ENCODE measurements at regions not wholly inside any gene's neighbourhood (a gene's known extent, or its start where the extent isn't known, plus 50 kb on each side); places are given as distances from the start of the nearest gene placed in this dataset.

DNA sequence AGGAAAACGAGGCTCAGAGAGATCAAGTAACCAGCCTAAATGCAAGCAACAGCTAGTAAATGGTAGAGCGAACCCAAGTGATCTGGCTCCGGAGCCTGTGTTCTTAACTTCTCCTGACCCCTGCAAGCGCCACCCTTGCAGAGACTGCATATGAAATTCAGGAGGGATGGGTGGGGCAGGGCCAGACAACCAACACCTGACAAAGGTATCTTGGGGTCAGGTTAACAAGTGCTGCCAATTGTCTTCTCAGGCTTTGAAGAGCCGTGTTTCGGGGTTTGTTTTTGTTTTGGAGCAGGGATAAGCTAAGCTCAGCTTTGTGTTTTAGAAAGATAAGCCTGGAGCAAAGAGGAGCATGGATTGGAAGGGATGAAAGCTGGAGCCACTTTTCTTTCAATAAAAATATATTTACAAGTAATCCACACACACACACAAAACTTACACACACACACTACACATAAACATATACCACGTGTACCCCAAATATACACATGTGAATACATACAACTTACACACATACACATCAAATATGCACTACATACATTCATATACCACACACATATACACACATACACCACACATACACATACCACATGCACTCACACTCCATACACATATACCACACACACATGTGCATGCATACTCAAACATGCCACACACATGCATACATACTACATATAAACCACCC lies 722.0 kb downstream of the DIAPH3 start:
- DNase-seq: no peak

DNA sequence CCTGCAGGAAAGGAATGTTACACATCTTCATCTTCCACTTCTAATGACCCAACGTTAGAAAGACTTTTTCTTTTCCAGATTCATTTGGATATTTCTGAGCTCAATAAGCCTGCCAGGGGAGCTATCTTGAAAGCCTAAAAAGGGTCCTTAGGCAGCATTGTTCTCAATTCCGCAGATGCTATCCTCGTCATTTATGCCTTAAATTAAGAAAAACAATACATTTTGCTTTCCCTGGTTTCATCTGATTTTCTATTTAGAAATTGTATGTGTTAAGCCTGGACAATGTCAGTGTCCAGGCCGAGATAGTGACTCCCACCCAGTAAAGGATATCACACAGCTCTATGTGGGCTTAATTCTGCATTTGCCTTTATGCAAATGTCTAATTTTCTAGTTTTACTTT lies 721.3 kb downstream of the DIAPH3 start:
- DNase-seq: no peak

DNA sequence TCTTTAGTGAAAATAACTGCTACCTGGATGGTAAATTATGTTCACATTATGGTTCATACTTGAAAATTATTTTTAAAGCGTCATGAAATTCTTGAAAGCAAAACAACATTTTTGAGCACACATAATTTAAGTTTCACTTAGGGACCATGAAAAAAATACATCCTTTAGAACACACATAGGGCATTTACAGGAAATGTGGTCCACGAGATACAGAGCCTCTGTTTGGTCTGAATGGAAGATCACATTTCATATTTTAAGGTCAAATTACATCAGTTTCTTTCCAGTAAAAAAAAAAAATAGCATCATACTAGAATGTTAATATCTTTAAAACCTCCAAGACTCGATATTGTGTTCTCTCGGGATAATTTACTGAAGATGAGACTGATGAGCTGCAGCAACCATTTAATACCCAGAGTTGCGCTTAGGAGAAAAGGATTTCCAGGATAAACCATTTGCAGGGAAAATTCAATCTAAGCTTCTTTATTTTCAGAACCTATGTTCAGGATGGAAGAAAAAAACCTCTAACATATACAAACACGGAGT lies 720.7 kb downstream of the DIAPH3 start:
- no peak for DNase-seq

DNA sequence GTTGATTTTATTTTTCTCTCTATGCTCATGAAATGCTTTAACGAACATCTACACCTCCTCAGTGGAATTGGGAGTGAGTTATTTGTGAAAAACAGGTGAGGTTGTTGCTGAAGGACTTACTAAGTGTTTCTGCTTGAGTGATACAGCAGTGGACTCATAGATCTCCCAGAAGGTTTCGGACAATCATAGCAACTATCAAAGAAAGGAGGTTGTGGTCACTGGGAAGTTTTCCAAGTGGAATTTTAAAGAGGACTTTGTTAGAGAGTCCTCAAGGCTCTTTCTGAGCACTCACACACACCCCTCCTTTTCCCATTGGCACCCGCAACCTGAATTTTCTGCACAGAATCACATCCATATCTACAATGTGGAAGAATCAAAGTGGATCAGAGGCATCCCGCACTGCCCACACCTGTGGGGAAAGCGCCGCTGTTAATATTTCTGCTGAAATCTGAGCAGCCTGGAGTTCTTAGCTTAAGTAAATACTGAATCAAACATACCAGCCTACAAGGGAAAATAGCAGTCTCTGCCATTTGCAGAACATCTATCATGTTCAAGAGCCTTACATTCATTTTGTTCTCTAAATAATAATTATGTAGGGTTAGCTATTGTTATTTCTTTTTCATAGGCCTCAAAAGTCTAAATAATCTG lies 719.4 kb downstream of the DIAPH3 start:
- no peak for DNase-seq

DNA sequence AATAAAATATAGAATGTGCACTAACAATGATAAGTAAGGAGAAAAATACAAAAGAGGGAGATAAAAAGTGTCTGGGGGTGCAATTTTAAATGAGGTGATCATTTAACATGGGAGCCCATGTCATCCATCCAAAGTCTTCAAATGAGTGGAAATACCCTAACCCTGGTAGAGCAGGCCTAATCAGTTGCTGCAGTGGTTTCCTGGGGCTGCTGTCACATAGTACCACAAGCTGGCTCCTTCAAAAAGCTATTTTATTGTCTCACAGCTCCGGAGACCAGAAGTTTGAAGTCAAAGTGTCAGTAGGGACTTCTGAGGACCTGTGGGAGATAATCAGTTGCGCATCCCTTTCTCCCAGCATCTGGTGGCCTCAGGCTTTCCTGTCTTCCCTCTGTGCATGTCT lies 717.9 kb downstream of the DIAPH3 start:
- no peak for DNase-seq

DNA sequence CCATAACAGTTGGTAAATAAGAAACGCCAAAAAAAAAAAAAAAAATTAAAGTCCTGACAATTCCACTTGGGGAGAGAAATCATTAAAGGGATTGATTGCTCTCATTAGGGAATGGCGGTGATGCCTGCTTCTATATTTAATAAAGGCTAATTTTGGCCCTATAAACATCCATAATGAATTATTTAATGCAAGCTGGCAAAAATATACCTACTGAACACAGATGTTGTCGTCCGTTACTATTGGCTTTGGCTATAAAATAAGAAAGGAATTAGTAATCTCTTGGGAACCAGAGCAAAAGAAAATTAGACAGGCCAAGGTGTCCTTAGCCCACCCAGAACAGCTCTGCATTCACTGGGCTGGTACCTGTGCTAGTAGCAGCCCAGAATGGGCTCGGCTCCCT lies 717.3 kb downstream of the DIAPH3 start:
- no peak for DNase-seq

DNA sequence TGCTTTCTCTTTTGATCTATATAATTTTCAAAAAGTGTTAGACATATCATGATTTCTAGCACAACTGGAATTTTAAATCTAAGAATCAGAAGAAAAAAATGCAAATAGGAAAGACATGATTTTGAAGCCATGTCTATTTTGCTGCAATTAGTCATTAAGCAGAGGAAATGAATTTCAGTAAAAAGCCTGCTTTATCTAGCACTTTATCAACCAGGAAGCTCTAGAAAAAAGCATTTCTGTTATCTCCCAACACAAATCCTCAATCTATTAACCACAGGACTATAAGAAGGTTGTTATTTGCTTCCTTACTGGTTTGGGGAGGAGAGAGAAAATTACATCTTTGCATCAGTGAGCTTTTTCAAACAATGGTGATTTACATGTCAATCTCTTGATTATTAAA lies 716.7 kb downstream of the DIAPH3 start:
- DNase-seq: no peak

DNA sequence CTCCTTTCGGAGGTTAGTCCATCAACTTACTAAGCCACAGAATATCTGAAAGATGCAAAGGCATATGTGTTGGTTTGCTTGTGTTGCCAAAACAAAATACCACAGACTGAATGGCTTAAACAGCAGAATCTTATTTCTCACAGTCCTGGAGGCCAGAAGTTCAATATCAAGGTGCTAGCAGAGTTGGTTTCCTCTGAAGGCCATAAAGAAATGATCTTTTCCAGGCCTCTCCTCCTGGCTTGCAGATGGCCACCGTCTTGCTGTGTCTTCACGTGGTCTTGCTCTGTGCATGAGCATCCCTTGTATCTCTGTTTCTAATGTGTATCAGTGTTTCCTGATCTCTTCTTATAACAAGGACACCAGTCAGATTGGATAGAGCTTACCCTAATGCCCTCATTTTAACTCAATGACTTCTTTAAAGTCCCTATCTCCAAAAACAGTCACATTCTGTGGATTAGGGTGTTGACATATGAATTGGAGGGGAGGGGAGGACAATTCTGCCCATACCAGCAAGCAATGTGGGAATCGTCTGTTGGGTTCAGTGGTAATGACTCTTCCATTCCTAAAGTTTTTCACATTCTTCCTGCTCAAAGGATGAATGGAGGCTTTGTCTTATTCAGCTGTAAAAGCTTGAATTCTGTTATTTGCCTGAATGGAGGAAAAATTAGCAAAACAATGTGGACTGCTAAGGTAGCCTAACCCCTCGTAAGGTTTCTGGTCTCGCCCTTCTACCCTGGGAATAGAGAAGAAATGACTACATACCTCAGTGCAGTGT lies 715.7 kb downstream of the DIAPH3 start:
- no peak for DNase-seq

DNA sequence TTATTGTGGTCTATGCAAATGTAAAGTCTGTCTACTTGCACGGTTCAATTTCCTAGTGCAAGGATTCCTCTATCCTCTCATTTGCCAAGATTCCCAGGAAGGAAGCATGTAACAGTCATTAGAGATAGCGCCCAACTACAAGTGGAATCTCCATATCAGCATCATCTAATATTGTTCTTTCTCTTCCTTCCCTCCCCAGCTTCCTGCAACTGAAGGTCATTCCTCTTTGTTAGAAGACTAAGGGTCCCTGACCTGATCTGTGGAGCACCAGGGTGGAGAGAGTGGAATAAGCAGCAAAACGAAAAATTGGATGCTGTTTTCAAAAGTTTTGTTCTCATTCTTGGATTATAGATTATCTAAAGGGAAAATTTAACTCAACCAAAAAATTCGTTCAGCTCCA lies 714.0 kb downstream of the DIAPH3 start:
- no peak for DNase-seq

DNA sequence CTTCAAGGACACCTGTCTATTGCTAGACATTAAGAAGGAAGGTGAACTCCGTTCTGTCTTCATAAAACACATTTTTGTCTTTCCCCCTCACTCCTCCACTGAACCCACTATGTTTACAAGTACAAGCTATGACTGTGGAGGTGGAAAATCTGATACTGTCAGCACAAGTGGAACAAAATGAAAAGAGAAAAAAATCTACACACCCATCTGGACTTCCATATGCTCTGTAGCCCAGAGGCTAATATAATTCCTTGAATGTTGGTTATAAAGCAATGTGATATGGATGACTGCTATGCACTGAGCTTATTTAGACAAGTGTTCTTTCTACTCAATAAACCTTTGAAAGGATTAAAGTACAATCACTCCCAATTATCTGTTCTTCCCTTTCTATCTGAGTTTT lies 713.5 kb downstream of the DIAPH3 start:
- DNase-seq: peak; percentile 88

DNA sequence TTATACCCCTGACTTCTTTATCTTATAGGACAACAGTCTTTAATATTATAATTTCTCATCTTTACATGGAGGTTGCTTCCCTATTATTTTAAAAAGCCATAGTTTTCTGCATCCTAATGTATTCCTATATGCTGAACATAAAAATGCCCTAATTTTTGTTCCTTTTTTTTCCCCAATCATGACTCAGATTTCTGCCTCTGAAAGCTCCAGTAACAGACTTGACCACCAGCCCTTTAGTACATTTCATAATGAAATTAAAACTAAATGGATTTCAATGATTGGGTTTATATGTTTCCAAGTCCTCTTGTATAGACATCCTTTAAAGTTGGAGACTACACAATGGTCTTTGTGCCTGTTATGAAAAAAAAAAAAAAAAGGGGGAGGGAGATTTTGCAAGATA lies 712.5 kb downstream of the DIAPH3 start:
- DNase-seq: no peak

DNA sequence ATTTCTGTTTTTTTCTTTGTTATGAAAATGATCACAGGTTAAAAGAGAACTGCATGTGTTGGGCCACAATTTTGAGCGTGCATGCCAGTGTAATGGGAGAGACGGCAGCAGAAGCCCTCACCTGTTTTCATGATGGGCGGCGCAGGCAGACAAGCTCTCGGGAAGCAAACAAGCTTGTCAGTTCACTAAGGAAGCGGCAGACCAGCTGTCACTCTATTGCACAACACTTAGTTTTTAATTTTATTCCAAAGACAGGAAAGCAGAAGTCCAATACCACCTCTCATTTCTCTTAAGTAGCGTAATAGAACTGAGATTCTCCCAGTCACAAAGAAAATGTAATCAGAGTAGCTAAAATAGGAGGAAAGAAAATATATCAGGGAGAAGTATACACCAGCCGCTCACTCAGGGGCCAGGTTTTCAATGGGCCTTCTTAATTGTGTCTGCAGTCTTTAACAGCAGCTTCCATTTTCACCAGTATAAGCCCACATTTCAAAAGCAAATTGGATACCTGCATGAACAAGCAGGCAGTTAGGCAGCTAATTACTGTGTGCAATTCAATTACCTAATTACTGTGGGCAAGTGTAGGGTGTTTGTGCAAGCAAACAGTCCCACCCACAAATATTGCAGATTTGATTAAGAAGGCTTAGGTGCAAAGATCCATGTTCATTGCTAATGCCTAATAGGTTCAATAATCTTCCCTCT lies 711.4 kb downstream of the DIAPH3 start:
- DNase-seq: peak; percentile 82

DNA sequence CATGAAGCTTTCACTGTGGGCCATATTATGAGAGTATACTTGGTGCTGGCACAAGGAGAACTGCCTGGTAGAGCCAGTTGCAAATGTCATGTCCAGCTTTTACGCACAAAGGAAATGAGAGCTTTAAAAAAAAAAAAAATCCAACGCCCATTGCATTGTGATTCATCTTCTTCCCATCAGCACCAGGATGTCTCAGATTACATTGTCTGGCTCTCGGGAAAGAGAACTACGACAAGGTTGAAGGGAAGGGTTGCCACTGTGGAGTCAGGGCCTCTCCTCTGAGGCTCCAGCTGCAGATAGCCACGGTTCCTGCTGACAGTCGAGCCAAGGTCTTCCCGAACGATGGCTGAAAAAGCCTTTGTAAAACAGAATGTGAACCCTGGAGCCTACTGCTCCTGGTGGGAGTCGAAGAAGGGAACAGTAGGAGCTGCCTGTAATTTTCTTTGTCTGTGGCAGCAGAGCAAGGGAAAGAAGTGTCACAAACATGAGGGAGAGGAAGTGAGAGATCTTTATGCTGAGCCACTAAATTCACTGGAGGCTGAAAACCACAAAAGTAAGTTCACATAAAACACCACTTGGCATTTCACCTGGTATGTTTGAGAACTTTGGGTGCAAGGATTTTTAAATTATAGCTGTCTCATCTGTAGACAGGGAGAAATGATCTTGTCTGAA lies 704.7 kb downstream of the DIAPH3 start:
- DNase-seq: no peak

DNA sequence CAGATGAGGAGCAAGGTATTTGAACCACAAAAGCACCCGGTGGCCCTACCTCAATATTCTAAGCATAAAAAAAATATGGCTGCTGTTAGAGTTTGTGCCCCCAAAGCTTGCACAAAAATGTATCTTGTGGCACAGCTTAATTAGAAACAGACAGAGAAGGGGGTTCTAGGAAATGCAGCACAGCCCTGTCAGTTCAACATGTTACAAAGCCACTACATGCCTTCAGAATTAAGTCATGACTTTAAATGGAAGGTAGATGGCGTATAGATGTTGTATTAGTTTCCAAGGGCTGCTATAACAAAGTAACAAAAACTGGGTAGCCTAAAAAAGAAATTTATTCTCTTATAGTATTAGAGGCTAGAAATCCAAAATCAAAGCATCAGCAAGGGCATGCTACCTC lies 703.8 kb downstream of the DIAPH3 start:
- DNase-seq: no peak

DNA sequence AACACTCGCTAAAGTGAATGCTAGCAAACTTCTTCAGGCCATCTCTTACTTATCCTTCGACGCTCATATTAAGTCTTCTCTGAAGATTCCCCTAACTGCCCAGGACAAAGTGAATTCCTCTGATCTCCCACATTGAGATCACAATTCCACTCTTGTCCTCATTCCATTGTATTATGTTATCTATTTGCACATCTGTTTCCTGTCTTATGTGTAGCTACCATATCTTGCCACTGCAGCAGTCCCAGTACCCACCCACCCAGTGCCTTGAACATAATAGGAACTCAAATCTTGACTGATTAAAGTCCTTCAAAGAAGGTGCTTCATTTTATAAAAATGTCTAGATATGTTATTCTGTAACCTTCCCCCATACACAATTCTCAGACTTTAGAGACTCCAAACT lies 702.3 kb downstream of the DIAPH3 start:
- no peak for DNase-seq

DNA sequence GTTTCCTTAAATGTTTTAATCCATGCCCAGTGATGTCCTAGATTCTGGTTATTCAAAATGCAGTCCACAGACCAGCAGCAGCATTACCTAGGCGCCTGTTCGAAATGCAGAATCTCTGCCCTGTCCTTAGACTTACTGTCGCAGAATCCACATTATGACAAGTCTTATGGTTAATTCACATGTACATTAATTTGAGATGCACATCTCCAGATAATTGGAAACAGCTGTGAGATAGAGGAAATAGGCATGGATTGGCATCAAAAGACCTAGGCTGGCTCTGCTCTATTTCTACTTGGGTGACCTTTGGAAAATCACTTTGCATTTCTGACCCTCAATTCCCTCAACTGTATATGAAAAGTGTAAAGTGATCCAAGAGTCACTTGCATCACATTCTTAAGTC lies 700.7 kb downstream of the DIAPH3 start:
- DNase-seq: no peak

DNA sequence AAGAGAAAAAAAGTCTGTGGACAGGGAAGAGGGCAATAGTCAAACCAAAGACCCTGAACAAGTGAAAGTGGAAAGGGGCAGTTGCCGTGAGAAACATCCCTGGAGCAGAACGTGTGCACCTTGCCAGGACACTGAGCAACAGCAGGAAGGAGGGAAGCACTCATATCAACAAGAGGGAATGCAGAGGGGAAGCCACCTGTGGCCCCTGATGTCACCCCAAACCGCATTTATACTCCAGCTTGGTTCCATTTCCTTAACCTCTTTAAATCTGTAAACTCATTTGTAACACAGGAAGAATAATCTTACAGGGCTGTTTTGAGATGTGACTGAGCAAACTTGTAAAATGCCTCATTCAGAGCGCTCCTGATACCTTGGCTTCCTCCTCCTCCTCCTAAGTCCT lies 698.8 kb downstream of the DIAPH3 start:
- no peak for DNase-seq

DNA sequence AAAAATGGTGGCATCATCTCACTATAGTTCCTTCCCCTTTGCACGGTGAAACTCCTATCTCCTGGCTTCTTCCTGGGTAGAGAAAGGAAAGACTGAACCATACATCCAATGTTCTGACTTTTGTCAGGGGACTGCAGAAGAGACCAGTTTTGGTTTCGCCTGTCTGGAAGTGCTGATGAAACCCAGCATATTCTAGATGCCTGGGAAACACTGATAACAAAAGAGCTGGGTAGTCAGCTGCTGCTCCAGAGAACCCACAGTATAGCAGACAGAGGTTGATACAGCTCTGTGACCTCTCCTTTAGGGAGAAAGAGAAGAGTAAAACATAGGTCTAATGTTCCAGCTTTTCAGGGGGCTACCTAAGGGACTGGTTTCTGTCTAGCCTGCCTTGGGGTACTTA lies 695.3 kb downstream of the DIAPH3 start:
- DNase-seq: no peak

DNA sequence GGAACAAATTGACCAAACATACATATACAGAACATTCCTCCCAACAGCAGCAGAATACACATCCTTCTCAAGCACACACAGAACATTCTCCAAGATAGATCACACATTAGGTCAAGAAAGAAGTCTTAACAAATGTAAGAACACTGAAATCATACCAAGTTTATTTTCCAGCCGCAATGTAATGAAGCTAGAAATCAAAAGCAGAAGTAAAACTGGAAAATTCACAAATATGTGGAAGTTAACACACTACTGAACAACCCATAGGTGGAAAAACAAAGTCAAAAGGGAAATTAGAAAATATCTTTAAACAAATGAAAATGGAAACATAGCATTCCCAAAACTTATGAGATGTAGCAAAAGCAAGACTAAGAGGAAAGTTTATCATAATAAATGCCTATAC lies 692.6 kb downstream of the DIAPH3 start:
- no peak for DNase-seq

DNA sequence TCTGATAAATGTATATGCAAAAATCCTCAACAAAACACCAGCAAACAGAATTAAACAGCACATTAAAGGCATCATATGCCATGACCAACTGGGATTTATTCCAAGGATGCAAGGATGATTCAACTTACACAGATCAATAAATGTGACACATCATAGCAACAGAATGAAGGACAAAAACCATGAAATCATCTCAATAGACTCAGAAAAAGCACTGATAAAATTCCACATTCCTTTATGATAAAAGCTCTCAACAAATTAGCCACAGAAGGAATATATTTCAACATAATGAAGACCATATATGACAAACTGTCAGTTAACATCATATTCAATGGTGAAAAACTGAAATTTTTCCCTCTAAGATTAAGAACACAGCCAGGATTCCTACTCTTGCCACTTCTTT lies 691.6 kb downstream of the DIAPH3 start:
- DNase-seq: no peak

DNA sequence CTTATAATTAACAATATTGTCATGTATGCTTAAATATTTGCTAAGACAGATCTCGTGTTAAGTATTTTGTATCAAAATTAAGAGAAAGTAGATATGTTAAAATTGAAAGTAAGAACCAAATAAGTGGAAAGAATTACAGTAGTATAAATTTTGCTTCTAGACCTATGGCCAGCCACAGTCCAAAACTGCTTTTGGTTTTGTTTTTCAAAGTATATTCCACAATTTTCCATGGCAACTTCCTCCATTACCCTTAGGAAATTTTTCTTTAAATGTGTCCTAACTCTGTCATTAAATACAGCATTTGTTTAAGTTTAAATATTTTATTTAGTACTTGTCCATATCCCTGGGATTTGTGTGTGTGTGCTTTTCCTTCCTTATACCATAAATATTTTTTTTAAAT lies 689.0 kb downstream of the DIAPH3 start:
- no peak for DNase-seq

DNA sequence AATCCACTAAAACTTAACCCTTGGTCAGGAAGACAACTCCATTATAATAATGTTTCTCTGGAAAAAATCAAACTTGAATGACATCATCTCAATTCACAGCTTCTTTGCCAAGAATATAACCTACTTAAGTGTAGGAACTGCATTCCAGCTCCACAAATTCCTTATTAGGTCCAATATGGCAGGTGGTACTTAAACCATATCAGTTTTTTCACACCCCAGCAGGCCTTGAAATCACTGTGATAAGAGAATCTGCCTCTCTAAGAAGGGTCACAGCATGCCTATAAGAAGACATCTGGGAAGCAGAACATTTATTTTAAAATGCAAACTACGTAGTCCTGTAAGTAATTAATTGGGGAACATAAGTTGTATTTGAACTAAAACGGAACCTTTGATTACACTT lies 687.8 kb downstream of the DIAPH3 start:
- no peak for DNase-seq

DNA sequence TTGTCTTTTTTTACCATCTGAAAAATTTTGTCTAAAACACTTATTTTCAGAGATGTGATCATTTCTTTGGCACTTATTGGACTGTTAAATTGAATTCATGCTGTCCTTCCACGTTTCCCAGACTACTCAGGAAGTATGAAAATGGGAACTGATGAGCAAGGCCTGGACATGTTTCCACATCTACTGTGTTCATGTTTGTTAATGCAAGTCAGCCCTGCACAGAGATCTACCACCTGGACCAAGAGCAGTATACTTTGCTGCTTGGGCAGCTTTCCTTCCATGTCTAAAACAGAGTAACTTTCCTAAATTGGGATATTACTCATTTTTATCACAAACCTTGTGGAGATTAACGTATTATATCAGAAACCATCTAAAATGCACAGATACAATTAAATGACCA lies 687.4 kb downstream of the DIAPH3 start:
- no peak for DNase-seq
